MM.1S (cell line): ENCODE measurements at regions not wholly inside any gene's neighbourhood (a gene's known extent, or its start where the extent isn't known, plus 50 kb on each side); places are given as distances from the start of the nearest gene placed in this dataset.

Experiments used
- DNase-seq: peaks from one replicate; pipeline ENCODE4 v3.0.0-alpha.2; 2015
- H2AFZ ChIP-seq: fragments of 300-600 bp; sonication (generic); 2 replicates; pipeline ENCODE4 v1.6.0; 2016; ENCODE audit warnings: antibody characterized with exemption, low read length
- H3F3A ChIP-seq: fragments of 300-600 bp; sonication (generic); 2 replicates; pipeline ENCODE4 v1.6.1; 2016; ENCODE audit warnings: mild to moderate bottlenecking, antibody characterized with exemption, low read length, moderate library complexity, mixed read lengths; ENCODE audit not compliant: insufficient read depth
- H3K27ac ChIP-seq: fragments of 300-600 bp; sonication (generic); 2 replicates; pipeline ENCODE4 v1.5.1; 2016; ENCODE audit warnings: mild to moderate bottlenecking, low read length
- H3K27me3 ChIP-seq: fragments of 300-600 bp; sonication (generic); replicated peaks from 2 replicates; pipeline ENCODE4 v1.6.0; 2016; ENCODE audit warnings: low read length; ENCODE audit not compliant: insufficient read depth
- H3K36me3 ChIP-seq: fragments of 300-600 bp; sonication (generic); replicated peaks from 2 replicates; pipeline ENCODE4 v1.6.1; 2016; ENCODE audit warnings: mild to moderate bottlenecking, low read length, mixed read lengths; ENCODE audit not compliant: insufficient read depth
- H3K4me1 ChIP-seq: fragments of 300-600 bp; sonication (generic); 2 replicates; pipeline ENCODE4 v1.6.1; 2016; ENCODE audit warnings: low read length, mixed read lengths
- H3K4me2 ChIP-seq: fragments of 300-600 bp; sonication (generic); 2 replicates; pipeline ENCODE4 v1.6.0; 2016; ENCODE audit warnings: low read depth, low read length
- H3K4me3 ChIP-seq: fragments of 300-600 bp; sonication (generic); 2 replicates; pipeline ENCODE4 v1.5.1; 2016; ENCODE audit warnings: low read length, mixed read lengths
- H3K79me2 ChIP-seq: fragments of 300-600 bp; sonication (generic); 2 replicates; pipeline ENCODE4 v1.6.1; 2016; ENCODE audit warnings: mixed run types, low read length, mixed read lengths
- H3K9ac ChIP-seq: fragments of 300-600 bp; sonication (generic); 2 replicates; pipeline ENCODE4 v1.6.1; 2016; ENCODE audit warnings: low read length, mixed read lengths
- H3K9me2 ChIP-seq: fragments of 300-600 bp; sonication (generic); replicated peaks from 2 replicates; pipeline ENCODE4 v1.6.1; 2016; ENCODE audit warnings: mild to moderate bottlenecking, low read length, mixed read lengths; ENCODE audit not compliant: insufficient read depth
- H3K9me3 ChIP-seq: fragments of 300-600 bp; sonication (generic); replicated peaks from 2 replicates; pipeline ENCODE4 v1.6.1; 2016; ENCODE audit warnings: mild to moderate bottlenecking, low read length, mixed read lengths; ENCODE audit not compliant: insufficient read depth
- H4K20me1 ChIP-seq: fragments of 300-600 bp; sonication (generic); 2 replicates; pipeline ENCODE4 v1.6.1; 2016; ENCODE audit warnings: mild to moderate bottlenecking, low read length, moderate library complexity, mixed read lengths; ENCODE audit not compliant: insufficient read depth
- CTCF ChIP-seq: fragments of 300-600 bp; sonication (generic); IDR thresholded peaks from 2 replicates; pipeline ENCODE4 v1.5.1; 2016; ENCODE audit warnings: antibody characterized with exemption, low read length, mixed read lengths
- EZH2 ChIP-seq: fragments of 300-600 bp; sonication (generic); optimal IDR thresholded peaks from 2 replicates; pipeline ENCODE3; 2017; ENCODE audit warnings: low read depth, mild to moderate bottlenecking, antibody characterized with exemption, low read length, mixed read lengths
- EZH2phosphoT487 ChIP-seq: fragments of 300-600 bp; sonication (generic); IDR thresholded peaks from 2 replicates; pipeline ENCODE4 v1.6.1; 2018; ENCODE audit warnings: antibody characterized with exemption, low read length

GRCh38 chr2:33762636-33763035, 163.5 kb upstream of the FAM98A start:
- Histone ChIP-seq H3F3A (no peaks in the 10 kb centered on the region), H2AFZ (no peak overlapping the region), H3K9ac (no peak overlapping the region), H3K4me2 (no peak overlapping the region), H3K9me3 (no peaks in the 10 kb centered on the region), H3K27me3 (no peaks in the 10 kb centered on the region), H4K20me1 (no peaks in the 10 kb centered on the region), H3K9me2 (no peaks in the 10 kb centered on the region), H3K27ac (no peak overlapping the region), H3K4me1 (no peaks in the 10 kb centered on the region), H3K79me2 (no peaks in the 10 kb centered on the region), H3K4me3 (no peak overlapping the region), H3K36me3 (no peaks in the 10 kb centered on the region)
- no peak for DNase-seq
- TF ChIP-seq CTCF, result no peak

- no peak for DNase-seq
- H3K27me3 ChIP-seq, result no peaks in the 10 kb centered on the region
- no peaks in the 10 kb centered on the region for H3K4me1 ChIP-seq
- H4K20me1 ChIP-seq, result no peaks in the 10 kb centered on the region
- H3K36me3 ChIP-seq, result no peaks in the 10 kb centered on the region
- H2AFZ ChIP-seq, result no peak overlapping the region
- no peak overlapping the region for H3K4me2 ChIP-seq
- no peak overlapping the region for H3K4me3 ChIP-seq
- H3K9me3 ChIP-seq, result no peaks in the 10 kb centered on the region
- no peak overlapping the region for H3K9ac ChIP-seq
- no peaks in the 10 kb centered on the region for H3K79me2 ChIP-seq
- H3K27ac ChIP-seq, result no peak overlapping the region
- TF ChIP-seq CTCF (no peak), EZH2phosphoT487 (no peak), EZH2 (no peak)
- no peaks in the 10 kb centered on the region for H3K9me2 ChIP-seq
- H3F3A ChIP-seq, result no peaks in the 10 kb centered on the region
Measured at GRCh38 chr2:33746208-33746800, 147.2 kb upstream of the FAM98A start.

- Histone ChIP-seq H3K4me2 (no peak overlapping the region), H3K9me3 (no peaks in the 10 kb centered on the region), H3K9ac (no peak overlapping the region), H3F3A (no peaks in the 10 kb centered on the region), H2AFZ (no peak overlapping the region), H3K27ac (no peak overlapping the region), H3K36me3 (no peaks in the 10 kb centered on the region), H3K27me3 (no peaks in the 10 kb centered on the region), H3K4me3 (no peak overlapping the region), H3K4me1 (no peaks in the 10 kb centered on the region), H3K79me2 (no peaks in the 10 kb centered on the region), H4K20me1 (no peaks in the 10 kb centered on the region), H3K9me2 (no peaks in the 10 kb centered on the region)
- no peak for DNase-seq
- no peak for TF ChIP-seq CTCF
- TF ChIP-seq EZH2, result no peak
- TF ChIP-seq EZH2phosphoT487, result no peak
Measured at GRCh38 chr2:33735096-33735495, 136.0 kb upstream of the FAM98A start.
